Trophoblast cell (in vitro differentiated cells and primary cell): ENCODE measurements at regions not wholly inside any gene's neighbourhood (a gene's known extent, or its start where the extent isn't known, plus 50 kb on each side); places are given as distances from the start of the nearest gene placed in this dataset.

Experiments used
- DNase-seq, 2 donors: peaks; one replicate each; pipeline ENCODE4 v3.0.0-alpha.2; 2016
- H2AFZ ChIP-seq: 2 replicates; pipeline ENCODE4 v1.6.1; 2013; ENCODE audit warnings: low read length, moderate library complexity, mild to moderate bottlenecking; ENCODE audit not compliant: insufficient read depth, poor library complexity
- H2AK5ac ChIP-seq: 2 replicates; pipeline ENCODE4 v1.6.1; 2013; ENCODE audit warnings: mild to moderate bottlenecking, low read length
- H2BK120ac ChIP-seq: 2 replicates; pipeline ENCODE4 v1.6.1; 2013; ENCODE audit warnings: low read length, mild to moderate bottlenecking, moderate library complexity; ENCODE audit not compliant: insufficient read depth, poor library complexity
- H2BK12ac ChIP-seq: 2 replicates; pipeline ENCODE4 v1.6.1; 2013; ENCODE audit warnings: mild to moderate bottlenecking, low read length, moderate library complexity
- H2BK5ac ChIP-seq: 2 replicates; pipeline ENCODE4 v1.6.1; 2013; ENCODE audit warnings: low read length, low read depth, moderate library complexity, mild to moderate bottlenecking; ENCODE audit not compliant: poor library complexity
- H3K14ac ChIP-seq: 2 replicates; pipeline ENCODE4 v1.6.1; 2013; ENCODE audit warnings: mild to moderate bottlenecking, low read length
- H3K18ac ChIP-seq: 2 replicates; pipeline ENCODE4 v1.6.1; 2013; ENCODE audit warnings: mild to moderate bottlenecking, low read length
- H3K23ac ChIP-seq: 2 replicates; pipeline ENCODE4 v1.6.1; 2013; ENCODE audit warnings: low read length
- H3K27ac ChIP-seq: 2 replicates; pipeline ENCODE4 v1.5.1; 2013; ENCODE audit warnings: low read depth, mild to moderate bottlenecking, inconsistent platforms, low read length, moderate library complexity
- H3K27me3 ChIP-seq: 2 replicates; pipeline ENCODE4 v1.6.1; 2013; ENCODE audit warnings: inconsistent platforms, mild to moderate bottlenecking, low read length, moderate library complexity; ENCODE audit not compliant: insufficient read depth
- H3K36me3 ChIP-seq, 2 experiments: 1 replicate in 1 of 2; 2 replicates in 1 of 2; pipeline ENCODE4 v1.6.1; 2013; ENCODE audit warnings: low read length in 2 of 2, mild to moderate bottlenecking in 2 of 2, moderate library complexity in 1 of 2; ENCODE audit not compliant: insufficient read depth in 2 of 2, control insufficient read depth in 1 of 2
- H3K4ac ChIP-seq: 2 replicates; pipeline ENCODE4 v1.6.1; 2013; ENCODE audit warnings: low read depth, mild to moderate bottlenecking, low read length, moderate library complexity
- H3K4me1 ChIP-seq, 2 experiments: 1 replicate in 1 of 2; 2 replicates in 1 of 2; pipeline ENCODE4 v1.6.1; 2013; ENCODE audit warnings: low read length in 2 of 2, mild to moderate bottlenecking in 2 of 2, moderate library complexity in 1 of 2; ENCODE audit not compliant: insufficient read depth in 2 of 2, control insufficient read depth in 1 of 2
- H3K4me2 ChIP-seq: 2 replicates; pipeline ENCODE4 v1.6.1; 2013; ENCODE audit warnings: inconsistent platforms, mild to moderate bottlenecking, low read length, moderate library complexity
- H3K4me3 ChIP-seq: 2 replicates; pipeline ENCODE4 v1.5.1; 2013; ENCODE audit warnings: mild to moderate bottlenecking, low read depth, low read length, inconsistent platforms
- H3K79me1 ChIP-seq: one replicate; pipeline ENCODE4 v1.6.1; 2013; ENCODE audit warnings: low read length
- H3K79me2 ChIP-seq: 2 replicates; pipeline ENCODE4 v1.6.1; 2013; ENCODE audit warnings: low read length, mild to moderate bottlenecking; ENCODE audit not compliant: control insufficient read depth, insufficient read depth, poor library complexity
- H3K9ac ChIP-seq: 2 replicates; pipeline ENCODE4 v1.6.1; 2013; ENCODE audit warnings: mild to moderate bottlenecking, low read length
- H3K9me3 ChIP-seq: 2 replicates; pipeline ENCODE4 v1.6.1; 2013; ENCODE audit warnings: low read depth, mild to moderate bottlenecking, control low read depth, inconsistent platforms, low read length; ENCODE audit not compliant: insufficient read depth
- H4K12ac ChIP-seq: 2 replicates; pipeline ENCODE4 v1.6.1; 2013; ENCODE audit warnings: low read depth, mild to moderate bottlenecking, low read length, moderate library complexity
- H4K8ac ChIP-seq: 2 replicates; pipeline ENCODE4 v1.6.1; 2013; ENCODE audit warnings: low read depth, mild to moderate bottlenecking, low read length, moderate library complexity
- H4K91ac ChIP-seq: one replicate; pipeline ENCODE4 v1.6.1; 2013; ENCODE audit warnings: low read depth, mild to moderate bottlenecking, low read length, moderate library complexity
- WGBS: extraction: QIAGEN DNeasy Blood & Tissue Kit; methylation state at CpG from one replicate; pipeline ENCODE4 v1.1.7; 2013; ENCODE audit warnings: missing lambda C conversion rate; ENCODE audit not compliant: insufficient read length, insufficient coverage; ENCODE audit errors: extremely low coverage; 5-methylcytosine and 5-hydroxymethylcytosine counted together

DNA sequence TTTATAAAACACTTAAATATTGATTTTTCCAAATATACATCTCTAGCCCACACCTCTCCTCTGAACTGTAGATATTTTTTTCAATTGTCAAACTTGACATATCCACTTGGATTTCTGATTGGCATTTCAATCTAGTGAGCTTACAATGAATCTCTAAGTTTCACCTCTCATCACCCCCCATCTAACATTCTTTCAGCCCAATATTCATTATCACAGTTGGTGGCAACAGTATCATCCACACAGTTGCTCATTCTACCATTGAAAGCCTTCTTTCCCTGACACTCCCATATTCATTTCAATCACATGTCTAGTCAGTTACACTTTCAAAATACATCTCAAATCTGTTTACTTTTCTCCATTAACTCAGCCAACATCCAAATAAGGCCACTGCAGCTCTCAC, 385.2 kb downstream of the PCDH20 start:
- Histone ChIP-seq H4K12ac (no peak overlapping the region), H3K23ac (no peak overlapping the region), H2AFZ (no peak overlapping the region), H3K79me1 (no peaks in the 10 kb centered on the region), H2BK120ac (no peak overlapping the region), H2AK5ac (no peak overlapping the region), H3K4me1 (no peaks in the 10 kb centered on the region), H3K18ac (no peak overlapping the region), H3K27ac (no peak overlapping the region), H2BK12ac (no peak overlapping the region), H3K4me3 (no peak overlapping the region), H4K8ac (no peak overlapping the region), H4K91ac (no peak overlapping the region), H3K27me3 (no peaks in the 10 kb centered on the region), H3K4ac (no peak overlapping the region), H3K36me3 (no peaks in the 10 kb centered on the region), H2BK5ac (no peak overlapping the region), H3K14ac (no peak overlapping the region), H3K79me2 (no peaks in the 10 kb centered on the region), H3K9ac (no peak overlapping the region), H3K4me2 (no peak overlapping the region), H3K9me3 (no peaks in the 10 kb centered on the region)
- DNase-seq = no peak

DNA sequence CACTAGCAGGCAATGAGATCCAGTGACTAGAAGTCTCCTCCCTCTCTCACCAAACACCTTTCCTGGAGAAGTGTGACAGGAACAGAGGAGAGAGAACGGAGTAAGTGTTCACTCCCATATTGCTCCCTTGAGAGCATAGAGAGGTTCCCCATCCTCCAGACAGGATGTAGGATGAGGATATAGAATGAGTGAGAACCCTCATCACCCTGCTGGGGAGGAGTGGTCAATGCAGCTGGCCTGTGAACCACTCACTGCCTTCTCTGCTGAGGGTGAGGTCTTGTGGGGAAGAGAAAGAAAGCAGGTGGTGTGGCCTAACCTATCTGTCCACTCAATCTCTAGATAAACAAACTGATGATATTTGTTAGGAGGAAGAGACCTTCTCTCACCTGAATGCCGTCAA, 386.6 kb downstream of the PCDH20 start:
- no CpG with 5 or more reads among the region's 2 CpGs for WGBS
- H3K4ac ChIP-seq = no peak overlapping the region
- no peak overlapping the region for H3K27ac ChIP-seq
- H2AK5ac ChIP-seq = no peak overlapping the region
- no peak overlapping the region for H4K8ac ChIP-seq
- no peak overlapping the region for H2AFZ ChIP-seq
- no peaks in the 10 kb centered on the region for H3K27me3 ChIP-seq
- no peak overlapping the region for H2BK12ac ChIP-seq
- H3K23ac ChIP-seq = no peak overlapping the region
- DNase-seq = no peak
- H3K79me2 ChIP-seq = no peaks in the 10 kb centered on the region
- H3K9ac ChIP-seq = no peak overlapping the region
- H4K12ac ChIP-seq = no peak overlapping the region
- no peaks in the 10 kb centered on the region for H3K4me1 ChIP-seq
- H3K9me3 ChIP-seq = no peaks in the 10 kb centered on the region
- H3K36me3 ChIP-seq = no peaks in the 10 kb centered on the region
- H2BK120ac ChIP-seq = no peak overlapping the region
- H2BK5ac ChIP-seq = no peak overlapping the region
- H3K79me1 ChIP-seq = no peaks in the 10 kb centered on the region
- no peak overlapping the region for H3K14ac ChIP-seq
- no peak overlapping the region for H3K18ac ChIP-seq
- no peak overlapping the region for H3K4me3 ChIP-seq
- H3K4me2 ChIP-seq = no peak overlapping the region
- H4K91ac ChIP-seq = no peak overlapping the region

DNA sequence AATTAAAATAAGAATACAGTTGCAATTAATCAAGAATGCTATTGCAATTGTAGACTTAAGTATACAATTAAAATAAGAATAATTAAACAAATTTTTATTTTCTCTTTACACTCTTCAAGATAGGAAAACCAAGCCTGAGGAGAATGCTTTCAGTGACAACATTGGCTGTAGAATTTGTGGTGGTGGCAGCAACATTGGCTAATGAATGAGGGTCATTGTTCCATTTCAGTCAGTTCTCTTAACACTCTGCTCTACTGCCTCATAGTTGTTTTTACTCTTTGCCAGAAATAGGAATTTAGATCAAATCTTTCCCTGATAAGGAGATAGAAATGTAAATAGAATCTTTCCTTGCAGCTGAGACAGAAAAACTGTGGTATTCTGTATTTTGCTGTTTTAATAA, 391.6 kb downstream of the PCDH20 start:
- no peak overlapping the region for H4K12ac ChIP-seq
- H3K36me3 ChIP-seq = no peaks in the 10 kb centered on the region
- no peaks in the 10 kb centered on the region for H3K4me1 ChIP-seq
- H2BK120ac ChIP-seq = no peak overlapping the region
- H3K23ac ChIP-seq = no peak overlapping the region
- no peak overlapping the region for H3K14ac ChIP-seq
- H3K4ac ChIP-seq = no peak overlapping the region
- no peak overlapping the region for H3K9ac ChIP-seq
- no peak overlapping the region for H4K91ac ChIP-seq
- H3K79me1 ChIP-seq = no peaks in the 10 kb centered on the region
- no peak overlapping the region for H3K4me2 ChIP-seq
- no peak overlapping the region for H4K8ac ChIP-seq
- DNase-seq = no peak
- H2AK5ac ChIP-seq = no peak overlapping the region
- no peak overlapping the region for H2AFZ ChIP-seq
- H3K9me3 ChIP-seq = no peaks in the 10 kb centered on the region
- no peak overlapping the region for H3K4me3 ChIP-seq
- H3K18ac ChIP-seq = no peak overlapping the region
- no peaks in the 10 kb centered on the region for H3K27me3 ChIP-seq
- H3K27ac ChIP-seq = no peak overlapping the region
- H3K79me2 ChIP-seq = no peaks in the 10 kb centered on the region
- no peak overlapping the region for H2BK5ac ChIP-seq
- no peak overlapping the region for H2BK12ac ChIP-seq

DNA sequence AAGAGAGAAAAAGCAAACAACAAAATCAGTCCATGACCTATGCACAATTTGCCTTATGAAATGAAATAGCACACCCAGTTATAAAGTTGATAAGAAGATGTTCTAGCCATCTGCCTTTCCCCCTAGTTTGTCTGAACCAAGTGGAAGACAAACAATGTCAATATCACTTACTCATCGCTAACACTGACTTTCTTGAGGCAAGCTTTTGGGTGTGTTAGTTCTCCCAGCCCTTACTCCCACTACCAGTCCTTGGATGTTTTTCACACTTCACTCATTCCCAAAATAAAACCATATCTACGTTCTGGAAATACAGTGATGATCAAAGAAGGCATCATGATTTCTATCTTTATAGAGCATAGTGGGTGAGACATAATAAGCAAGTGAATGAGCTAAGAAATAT, 393.8 kb downstream of the PCDH20 start:
- no peak overlapping the region for H4K12ac ChIP-seq
- no peaks in the 10 kb centered on the region for H3K9me3 ChIP-seq
- no peak overlapping the region for H3K18ac ChIP-seq
- no peak overlapping the region for H3K9ac ChIP-seq
- no peak overlapping the region for H3K4me2 ChIP-seq
- H2BK12ac ChIP-seq = no peak overlapping the region
- H2BK5ac ChIP-seq = no peak overlapping the region
- H2AFZ ChIP-seq = no peak overlapping the region
- H3K79me1 ChIP-seq = no peaks in the 10 kb centered on the region
- H3K14ac ChIP-seq = no peak overlapping the region
- no peak overlapping the region for H2BK120ac ChIP-seq
- no peaks in the 10 kb centered on the region for H3K36me3 ChIP-seq
- no peak overlapping the region for H3K4me3 ChIP-seq
- no peaks in the 10 kb centered on the region for H3K27me3 ChIP-seq
- no peak overlapping the region for H4K91ac ChIP-seq
- no peak overlapping the region for H3K23ac ChIP-seq
- no peak overlapping the region for H2AK5ac ChIP-seq
- DNase-seq = no peak
- no peak overlapping the region for H3K4ac ChIP-seq
- H3K79me2 ChIP-seq = no peaks in the 10 kb centered on the region
- H3K4me1 ChIP-seq = no peaks in the 10 kb centered on the region
- no peak overlapping the region for H4K8ac ChIP-seq
- H3K27ac ChIP-seq = no peak overlapping the region
- WGBS = no CpG with 5 or more reads among the region's 2 CpGs

DNA sequence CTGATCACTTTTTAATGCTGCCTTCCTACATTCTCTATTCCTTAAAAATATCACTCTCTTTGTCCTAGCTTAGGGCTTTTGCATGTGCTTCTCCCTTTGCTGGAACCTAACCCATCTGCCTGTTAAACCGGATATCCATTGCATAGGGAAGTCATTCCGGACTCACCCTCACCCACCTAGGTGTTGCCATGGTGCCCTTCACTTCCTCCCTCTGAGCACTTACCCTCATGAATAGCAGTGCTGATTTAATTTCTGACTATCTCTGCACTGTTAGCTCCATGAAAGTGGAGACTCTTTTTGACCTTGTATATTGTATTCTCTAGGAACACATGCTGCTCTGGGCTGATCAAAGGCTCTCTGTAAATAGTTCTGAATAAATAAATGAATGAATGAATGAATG, 401.9 kb downstream of the PCDH20 start:
- Histone ChIP-seq H2AFZ (no peak overlapping the region), H3K14ac (no peak overlapping the region), H3K9me3 (peaks cover 2% of the 10 kb centered on the region), H3K4me3 (no peak overlapping the region), H2AK5ac (no peak overlapping the region), H3K79me1 (no peaks in the 10 kb centered on the region), H4K91ac (no peak overlapping the region), H4K12ac (no peak overlapping the region), H3K4ac (no peak overlapping the region), H3K18ac (no peak overlapping the region), H4K8ac (no peak overlapping the region), H3K4me2 (no peak overlapping the region), H3K4me1 (no peaks in the 10 kb centered on the region), H2BK12ac (no peak overlapping the region), H3K27ac (no peak overlapping the region), H2BK5ac (no peak overlapping the region), H3K27me3 (no peaks in the 10 kb centered on the region), H3K79me2 (no peaks in the 10 kb centered on the region), H3K23ac (no peak overlapping the region), H2BK120ac (no peak overlapping the region), H3K36me3 (no peaks in the 10 kb centered on the region), H3K9ac (no peak overlapping the region)
- no CpG with 5 or more reads among the region's 2 CpGs for WGBS
- DNase-seq = no peak
